ENCODE measurements at regions not wholly inside any gene's neighbourhood (a gene's known extent, or its start where the extent isn't known, plus 50 kb on each side); places are given as distances from the start of the nearest gene placed in this dataset.

GRCh38 chr11:134685793-134686380 lies 273.8 kb upstream of the B3GAT1 start:
- no peak for DNase-seq (ENCODE audit: low read depth)

- no peak for DNase-seq (ENCODE audit: low read depth)
Measured at GRCh38 chr11:134684576-134684975, 272.5 kb upstream of the B3GAT1 start.

GRCh38 chr11:134683860-134684259 lies 271.8 kb upstream of the B3GAT1 start:
- no peak for DNase-seq (ENCODE audit: low read depth)

GRCh38 chr11:134682577-134682976 lies 270.5 kb upstream of the B3GAT1 start:
- DNase-seq (ENCODE audit: low read depth) = no peak

GRCh38 chr11:134679592-134679991 lies 267.6 kb upstream of the B3GAT1 start:
- no peak for DNase-seq (ENCODE audit: low read depth)

- no peak for DNase-seq (ENCODE audit: low read depth)
Measured at GRCh38 chr11:134678744-134679143, 266.7 kb upstream of the B3GAT1 start.

GRCh38 chr11:134677891-134678551 lies 266.0 kb upstream of the B3GAT1 start:
- no peak for DNase-seq (ENCODE audit: low read depth)

- no peak for DNase-seq (ENCODE audit: low read depth)
Measured at GRCh38 chr11:134677397-134677822, 265.4 kb upstream of the B3GAT1 start.

GRCh38 chr11:134676516-134677287 lies 264.7 kb upstream of the B3GAT1 start:
- no peak for DNase-seq (ENCODE audit: low read depth)

GRCh38 chr11:134675983-134676382 lies 263.9 kb upstream of the B3GAT1 start:
- DNase-seq (ENCODE audit: low read depth) = no peak

- no peak for DNase-seq (ENCODE audit: low read depth)
Measured at GRCh38 chr11:134674974-134675373, 262.9 kb upstream of the B3GAT1 start.

- no peak for DNase-seq (ENCODE audit: low read depth)
Measured at GRCh38 chr11:134670961-134671370, 258.9 kb upstream of the B3GAT1 start.

GRCh38 chr11:134670247-134670782 lies 258.3 kb upstream of the B3GAT1 start:
- no peak for DNase-seq (ENCODE audit: low read depth)

- DNase-seq (ENCODE audit: low read depth) = no peak
Measured at GRCh38 chr11:134669796-134670195, 257.8 kb upstream of the B3GAT1 start.

GRCh38 chr11:134668796-134669195 lies 256.8 kb upstream of the B3GAT1 start:
- no peak for DNase-seq (ENCODE audit: low read depth)

- no peak for DNase-seq (ENCODE audit: low read depth)
Measured at GRCh38 chr11:134668076-134668475, 256.0 kb upstream of the B3GAT1 start.

GRCh38 chr11:134667505-134667904 lies 255.5 kb upstream of the B3GAT1 start:
- no peak for DNase-seq (ENCODE audit: low read depth)

- DNase-seq (ENCODE audit: low read depth) = no peak
Measured at GRCh38 chr11:134667175-134667500, 255.1 kb upstream of the B3GAT1 start.

GRCh38 chr11:134666273-134667174 lies 254.5 kb upstream of the B3GAT1 start:
- DNase-seq (ENCODE audit: low read depth) = no peak

- no peak for DNase-seq (ENCODE audit: low read depth)
Measured at GRCh38 chr11:134665571-134666270, 253.7 kb upstream of the B3GAT1 start.

GRCh38 chr11:134665188-134665535 lies 253.1 kb upstream of the B3GAT1 start:
- DNase-seq (ENCODE audit: low read depth) = no peak
